Colonic mucosa (tissue), 4 donors: ENCODE measurements at regions not wholly inside any gene's neighbourhood (a gene's known extent, or its start where the extent isn't known, plus 50 kb on each side); places are given as distances from the start of the nearest gene placed in this dataset.

Experiments used
- DNase-seq: peaks from one replicate; pipeline ENCODE4 v3.0.0-alpha.2; 2020
- H3K27ac ChIP-seq: fragments of 200-600 bp; one replicate; pipeline ENCODE4 v1.8.0; 2021
- H3K27me3 ChIP-seq: fragments of 200-600 bp; one replicate; pipeline ENCODE4 v1.8.0; 2021
- H3K36me3 ChIP-seq: fragments of 200-600 bp; one replicate; pipeline ENCODE4 v1.8.0; 2021
- H3K4me1 ChIP-seq: fragments of 200-600 bp; one replicate; pipeline ENCODE4 v1.8.0; 2021; ENCODE audit warnings: mild to moderate bottlenecking
- H3K4me3 ChIP-seq: fragments of 200-600 bp; one replicate; pipeline ENCODE4 v1.8.0; 2021
- H3K9ac ChIP-seq, 2 donors: one replicate each; pipeline ENCODE4 v1.7.0; 2013; ENCODE audit warnings: control low read depth in 2 of 2, low read depth in 2 of 2, low read length in 2 of 2
- H3K9me3 ChIP-seq: fragments of 200-600 bp; one replicate; pipeline ENCODE4 v1.8.0; 2021
- CTCF ChIP-seq: fragments of 200-600 bp; IDR thresholded peaks from one replicate; pipeline ENCODE4 v1.8.0; 2022; ENCODE audit warnings: antibody characterized with exemption, mild to moderate bottlenecking
- intact Hi-C: fragments of 100-400 bp; cut with DNase I; formaldehyde crosslinking; loops from one replicate; pipeline ENCODE4 v1.14.1; 2022
- donor health status: healthy.
- donor health status: DM: no; HTN: no; CAD: no.
- donor health status: DM: no; HTN: no; CAD: no.

DNA sequence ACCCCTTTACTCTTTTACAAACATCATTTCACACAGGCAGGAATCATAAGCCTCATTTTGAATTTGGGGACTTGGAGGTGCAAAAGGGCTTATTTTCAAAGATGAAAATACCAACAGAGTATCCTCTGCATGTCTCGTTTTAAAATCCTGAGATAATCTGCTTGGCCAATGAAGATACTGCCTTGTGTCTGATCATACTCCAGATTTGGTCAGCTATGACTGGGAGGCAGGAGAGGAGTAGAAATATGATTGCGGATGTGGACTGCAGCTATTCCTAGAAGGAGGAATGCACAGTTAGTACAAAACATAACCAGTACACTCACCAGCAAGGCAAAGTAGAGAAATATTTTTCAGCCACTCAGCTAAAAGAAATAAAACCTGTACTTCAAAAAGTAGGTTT, 342.3 kb downstream of the RPRM start:
- Histone ChIP-seq H3K27me3 (no peaks in the 10 kb centered on the region), H3K9ac (no peak overlapping the region), H3K36me3 (no peaks in the 10 kb centered on the region), H3K4me3 (no peak overlapping the region), H3K9me3 (no peaks in the 10 kb centered on the region), H3K4me1 (no peaks in the 10 kb centered on the region), H3K27ac (no peak overlapping the region)
- intact Hi-C loops: no loop called here
- no peak for TF ChIP-seq CTCF
- DNase-seq: no peak

DNA sequence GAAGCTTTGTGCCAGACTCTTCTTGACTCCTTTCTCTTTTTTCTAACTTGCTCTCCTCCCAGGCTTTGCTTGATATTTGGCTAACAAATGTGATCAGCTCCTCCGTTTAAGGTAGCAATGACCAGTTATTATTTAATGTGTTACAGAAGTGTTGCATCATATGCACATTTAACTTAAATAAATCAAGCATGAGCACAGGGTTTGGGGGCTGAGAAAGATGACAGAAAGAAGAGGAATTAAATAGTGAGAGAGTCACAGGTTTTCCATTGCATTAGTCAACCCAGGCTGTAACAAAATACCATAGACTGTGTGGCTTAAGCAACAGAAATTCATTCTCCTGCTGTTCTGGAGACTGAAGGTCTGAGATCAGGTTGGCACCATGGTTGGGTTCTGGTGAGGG, 343.8 kb downstream of the RPRM start:
- DNase-seq: no peak
- Histone ChIP-seq H3K27ac (no peak overlapping the region), H3K27me3 (no peaks in the 10 kb centered on the region), H3K4me3 (no peak overlapping the region), H3K36me3 (no peaks in the 10 kb centered on the region), H3K9ac (no peak overlapping the region), H3K9me3 (no peaks in the 10 kb centered on the region), H3K4me1 (no peaks in the 10 kb centered on the region)
- no peak for TF ChIP-seq CTCF
- intact Hi-C loops: no loop called here

DNA sequence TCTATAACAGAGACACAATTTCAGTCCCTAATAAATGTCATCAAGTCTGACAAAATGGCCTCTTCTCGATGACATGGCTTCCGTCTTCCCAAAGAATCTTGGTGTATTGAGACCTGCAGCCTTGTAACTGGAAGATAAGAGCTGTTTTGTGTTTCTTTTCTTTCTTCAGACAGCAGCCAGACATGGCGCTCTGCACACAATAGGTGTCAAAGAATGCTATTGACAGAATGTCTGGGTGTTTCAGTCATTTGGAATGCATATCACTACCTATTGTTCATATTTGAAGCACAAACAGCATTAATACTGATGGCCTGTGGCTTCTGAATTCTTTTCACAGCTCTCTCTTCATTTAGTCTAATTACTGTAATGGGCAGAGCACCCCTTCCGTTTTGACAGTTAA, 344.8 kb downstream of the RPRM start:
- no peak overlapping the region for H3K27ac ChIP-seq
- H3K4me1 ChIP-seq: no peaks in the 10 kb centered on the region
- no peaks in the 10 kb centered on the region for H3K9me3 ChIP-seq
- H3K9ac ChIP-seq: no peak overlapping the region
- intact Hi-C loops: no loop called here
- H3K4me3 ChIP-seq: no peak overlapping the region
- TF ChIP-seq CTCF: no peak
- H3K27me3 ChIP-seq: no peaks in the 10 kb centered on the region
- no peak for DNase-seq
- no peaks in the 10 kb centered on the region for H3K36me3 ChIP-seq

DNA sequence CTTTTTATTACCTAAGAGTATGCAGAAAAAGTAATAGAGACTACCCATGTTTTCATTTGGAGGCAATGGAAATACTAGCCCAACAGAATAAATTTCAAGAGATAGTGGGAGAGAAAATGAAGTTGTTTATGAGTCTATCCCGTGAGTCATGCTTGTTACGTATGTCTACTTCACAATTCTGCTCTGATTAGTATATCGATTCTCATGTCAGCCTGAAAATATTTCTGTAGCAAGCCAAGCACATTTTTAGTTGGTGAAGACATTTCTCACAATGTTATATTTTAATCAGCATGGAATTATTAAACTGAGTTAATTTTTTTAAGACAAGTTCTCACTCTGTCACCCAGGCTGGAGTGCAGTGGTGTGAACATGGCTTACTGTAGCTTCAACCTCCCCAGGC, 346.1 kb downstream of the RPRM start:
- Histone ChIP-seq H3K36me3 (no peaks in the 10 kb centered on the region), H3K27me3 (no peaks in the 10 kb centered on the region), H3K4me3 (no peak overlapping the region), H3K9me3 (no peaks in the 10 kb centered on the region), H3K4me1 (no peaks in the 10 kb centered on the region), H3K27ac (no peak overlapping the region), H3K9ac (no peak overlapping the region)
- TF ChIP-seq CTCF: no peak
- intact Hi-C loops: no loop called here
- DNase-seq: no peak

DNA sequence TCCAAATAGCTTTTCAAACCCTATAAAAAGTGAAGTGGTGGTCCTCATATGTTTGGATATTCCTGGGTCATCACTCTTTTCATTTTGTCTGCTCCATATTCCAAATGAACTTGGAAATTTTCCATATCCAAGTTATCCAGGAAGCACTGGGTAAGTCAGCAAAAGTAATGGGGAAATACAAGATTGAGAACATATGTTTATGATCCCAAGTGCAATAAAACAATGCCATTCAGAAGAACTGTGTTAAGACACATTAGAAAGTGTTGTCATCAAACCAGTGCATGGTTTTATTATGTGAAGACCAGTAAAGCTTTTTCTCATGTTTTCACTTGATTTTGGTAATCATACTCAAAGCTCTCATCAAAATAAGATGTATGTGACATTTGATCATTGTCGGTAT, 363.4 kb downstream of the RPRM start:
- no peak for TF ChIP-seq CTCF
- Histone ChIP-seq H3K27ac (no peak overlapping the region), H3K4me1 (no peaks in the 10 kb centered on the region), H3K9me3 (no peaks in the 10 kb centered on the region), H3K9ac (no peak overlapping the region), H3K36me3 (no peaks in the 10 kb centered on the region), H3K27me3 (no peaks in the 10 kb centered on the region), H3K4me3 (no peak overlapping the region)
- DNase-seq: no peak
- intact Hi-C loops: no loop called here

- Histone ChIP-seq H3K9ac (no peak overlapping the region), H3K27ac (no peak overlapping the region), H3K4me3 (no peak overlapping the region), H3K36me3 (no peaks in the 10 kb centered on the region), H3K9me3 (no peaks in the 10 kb centered on the region), H3K4me1 (no peaks in the 10 kb centered on the region), H3K27me3 (no peaks in the 10 kb centered on the region)
- no peak for TF ChIP-seq CTCF
- intact Hi-C loops: no loop called here
- no peak for DNase-seq
Observed at GRCh38 chr2:153110486-153110885, 368.1 kb downstream of the RPRM start.
